GM21367 (cell line): ENCODE measurements at regions not wholly inside any gene's neighbourhood (a gene's known extent, or its start where the extent isn't known, plus 50 kb on each side); places are given as distances from the start of the nearest gene placed in this dataset.
"Not testable (repeated sequence)": the region's sequence is repeated elsewhere in the genome, so short reads cannot be mapped to it uniquely, and the experiment has no call there.

Experiments
- ATAC-seq: cut with Tn5 transposase; IDR thresholded peaks from one replicate; pipeline ENCODE4 v1.9.1; 2021; ENCODE audit not compliant: unreplicated experiment

GRCh38 chr4:146124023-146124680 is 51.4 kb upstream of the LSM6 start:
- ATAC-seq = peak; percentile 97

GRCh38 chr4:146123231-146123630 is 52.3 kb upstream of the LSM6 start:
- ATAC-seq = no peak

- no peak for ATAC-seq
Measured at GRCh38 chr4:146122398-146122797, 53.1 kb upstream of the LSM6 start.

GRCh38 chr4:146121757-146122156 is 53.8 kb upstream of the LSM6 start:
- no peak for ATAC-seq

- no peak for ATAC-seq
Measured at GRCh38 chr4:146119845-146120404, 55.6 kb upstream of the LSM6 start.

GRCh38 chr4:146114066-146114465 is 61.5 kb upstream of the LSM6 start:
- ATAC-seq = no peak

DNA sequence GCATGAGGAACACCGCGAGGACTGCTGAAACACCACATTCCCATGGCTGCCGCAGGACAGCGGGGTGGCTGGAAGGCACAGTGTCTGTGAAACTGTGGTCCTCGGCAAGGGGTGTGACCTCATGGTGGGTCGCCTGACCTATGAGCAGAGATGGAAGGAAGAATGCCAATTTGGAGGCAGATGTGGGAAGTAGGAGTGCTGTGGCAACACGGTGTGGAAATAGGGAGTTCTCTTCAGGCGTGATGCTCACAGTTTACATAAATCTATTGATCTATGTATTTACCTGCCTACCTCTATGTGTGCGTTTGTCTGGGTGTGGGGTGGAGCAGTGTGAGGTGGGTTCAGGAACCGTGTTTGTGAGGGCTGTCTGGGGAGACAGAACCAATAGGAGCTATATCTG is 62.3 kb upstream of the LSM6 start:
- ATAC-seq = no peak

DNA sequence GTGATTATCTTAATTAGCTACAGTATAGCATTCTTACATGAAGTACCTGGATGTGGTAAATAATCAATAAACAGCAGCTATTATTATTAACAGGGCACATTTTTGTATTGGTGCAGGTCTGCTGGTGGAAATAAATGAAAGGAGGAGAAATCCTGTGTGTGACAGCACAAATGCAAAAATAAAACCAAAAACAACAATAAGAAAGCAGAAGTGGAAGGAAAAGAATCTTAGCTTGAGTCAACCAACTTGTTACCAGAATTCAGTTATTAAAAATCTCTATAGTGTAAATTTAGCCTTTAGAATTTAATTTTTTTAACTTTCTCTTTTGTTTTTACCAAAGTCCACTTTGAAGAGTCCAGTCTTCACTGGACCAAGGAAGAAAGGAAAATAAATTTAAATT is 63.1 kb upstream of the LSM6 start:
- peak; percentile 36 for ATAC-seq

GRCh38 chr4:146110871-146111485 is 64.5 kb upstream of the LSM6 start:
- peak; percentile 43 for ATAC-seq

DNA sequence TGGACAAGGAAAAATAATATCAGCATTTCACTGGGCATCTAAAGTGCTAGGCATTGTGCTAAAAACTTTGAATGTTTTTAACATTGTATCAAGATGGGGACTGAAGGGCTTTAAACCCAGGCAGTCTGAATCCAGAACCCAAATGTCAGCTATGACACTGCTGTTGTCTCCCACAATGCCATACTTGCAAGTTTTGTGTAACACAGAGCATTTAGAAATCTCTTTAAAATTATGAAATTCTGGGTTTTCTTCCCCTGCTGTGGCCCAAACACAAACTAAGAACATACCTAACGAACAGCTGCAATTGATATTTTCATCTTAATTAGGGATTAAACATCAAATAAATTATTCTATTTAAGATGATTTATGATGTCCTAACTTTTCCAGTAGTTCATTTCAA is 66.8 kb upstream of the LSM6 start:
- ATAC-seq = no peak

- ATAC-seq = no peak
Measured at GRCh38 chr4:146107587-146108240, 67.8 kb upstream of the LSM6 start.

DNA sequence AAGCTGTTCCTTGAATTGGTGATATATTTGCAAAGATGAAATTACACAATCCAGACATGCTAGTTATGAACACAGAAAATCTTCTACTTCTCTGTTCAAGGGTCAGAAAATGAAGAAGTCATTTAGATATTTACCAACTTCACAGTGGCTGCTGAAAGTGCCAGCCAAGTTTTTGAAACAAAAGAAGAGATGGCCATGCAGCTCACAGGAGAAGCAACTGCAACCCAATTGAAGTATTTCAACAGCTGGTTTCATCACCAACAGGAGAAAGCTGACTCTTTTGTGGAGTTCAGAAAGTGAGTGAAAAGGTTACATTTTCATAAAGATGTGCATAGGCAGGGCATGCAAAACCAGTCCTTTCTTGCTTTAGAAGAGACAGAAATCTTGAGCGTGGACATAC is 70.1 kb upstream of the LSM6 start:
- ATAC-seq = peak; percentile 64

DNA sequence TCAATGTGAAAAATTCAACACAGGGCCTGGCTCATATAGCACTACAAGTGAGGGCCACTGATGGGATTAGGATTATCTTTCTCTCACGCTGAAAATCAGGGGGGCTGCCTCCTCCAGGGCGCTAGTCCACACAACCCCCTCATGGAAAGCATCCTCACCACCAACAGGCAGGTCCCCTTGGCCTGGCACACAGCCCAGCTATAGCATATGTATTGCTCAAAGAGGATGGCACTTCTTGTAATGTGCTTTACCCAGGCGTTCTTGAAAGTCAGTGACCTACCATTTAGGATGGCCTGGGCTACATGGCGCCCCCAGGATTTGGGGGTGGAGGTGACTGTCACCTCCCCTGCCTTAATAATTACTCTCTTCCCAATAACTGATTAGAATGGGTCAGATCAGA is 71.0 kb upstream of the LSM6 start:
- ATAC-seq = no peak

DNA sequence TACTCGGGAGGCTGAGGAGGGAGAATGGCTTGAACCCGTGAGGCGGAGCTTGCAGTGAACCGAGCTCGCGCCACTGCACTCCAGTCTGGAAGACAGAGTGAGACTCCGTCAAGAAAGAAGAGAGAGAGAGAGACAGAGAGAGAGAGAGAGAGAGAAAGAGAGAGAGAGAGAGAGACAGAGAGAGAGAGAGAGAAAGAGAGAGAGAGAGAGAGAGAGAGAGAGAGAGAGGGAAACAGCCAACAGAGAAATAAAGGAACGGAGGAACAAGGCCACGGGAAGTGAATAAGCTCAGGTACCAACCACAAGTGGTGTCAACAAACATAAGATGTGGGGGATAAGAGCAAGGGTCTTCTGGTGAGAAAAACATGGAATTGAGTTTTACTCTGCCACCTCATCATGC is 71.5 kb upstream of the LSM6 start:
- not testable (repeated sequence) for ATAC-seq

DNA sequence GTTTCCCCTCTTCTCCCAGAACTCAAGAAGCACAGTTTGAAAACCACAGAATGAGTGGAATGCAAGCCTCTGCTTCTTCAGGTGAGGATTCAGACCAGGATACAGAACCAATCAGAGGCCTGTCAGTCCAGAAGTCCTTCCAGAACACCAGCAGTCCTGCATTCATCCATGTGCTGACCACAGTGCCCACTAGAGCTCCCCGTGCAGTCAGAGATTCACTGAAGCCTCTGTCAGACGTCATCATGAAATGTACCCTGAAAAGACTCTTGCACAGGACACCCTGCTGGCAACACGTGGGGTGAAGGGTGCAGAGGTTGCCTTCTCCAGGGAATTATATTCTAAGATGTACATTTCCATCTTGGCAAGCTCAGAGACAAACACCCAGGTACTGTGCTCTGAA is 75.9 kb upstream of the LSM6 start:
- no peak for ATAC-seq

DNA sequence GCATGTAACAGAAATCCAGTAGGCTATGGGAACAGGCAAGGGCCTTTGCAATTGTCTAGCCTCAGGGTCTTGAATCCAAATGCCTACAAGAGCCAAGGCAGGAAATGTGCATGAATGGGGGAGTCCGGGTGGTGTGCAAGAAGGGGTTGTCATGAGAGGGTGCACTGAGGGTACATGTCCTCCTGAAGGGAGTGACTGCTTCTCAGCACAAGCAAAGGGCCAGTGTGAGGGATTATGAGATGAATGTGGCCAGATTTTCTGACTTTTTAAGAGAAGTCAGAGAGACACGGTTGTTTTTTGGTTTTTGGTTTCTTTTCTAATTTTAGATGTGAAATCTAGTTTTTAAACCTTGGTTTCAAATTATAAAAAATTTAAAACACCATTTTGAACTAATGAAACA is 76.5 kb upstream of the LSM6 start:
- peak; percentile 61 for ATAC-seq

GRCh38 chr4:146098397-146098796 is 77.1 kb upstream of the LSM6 start:
- ATAC-seq = peak; percentile 61

DNA sequence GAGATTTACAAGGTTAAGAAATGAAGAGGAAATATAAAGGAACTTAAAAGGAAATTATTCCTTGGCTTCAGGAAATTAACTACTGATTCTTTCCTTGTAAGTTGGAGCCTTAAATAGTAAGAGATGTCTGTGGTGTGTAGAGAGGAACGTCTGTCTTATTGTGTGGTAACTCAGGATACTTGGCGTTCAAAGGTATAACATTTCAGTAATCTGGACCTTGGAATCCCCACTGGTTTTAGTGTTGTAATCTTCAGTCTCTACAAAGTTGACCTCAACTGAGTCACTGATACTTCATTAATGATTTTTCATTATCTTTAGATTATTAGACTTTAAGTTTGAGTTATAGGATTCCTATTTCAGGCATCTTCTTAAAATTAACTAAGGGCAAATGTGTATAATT is 79.1 kb upstream of the LSM6 start:
- ATAC-seq = no peak

GRCh38 chr4:146095860-146096259 is 79.7 kb upstream of the LSM6 start:
- no peak for ATAC-seq

DNA sequence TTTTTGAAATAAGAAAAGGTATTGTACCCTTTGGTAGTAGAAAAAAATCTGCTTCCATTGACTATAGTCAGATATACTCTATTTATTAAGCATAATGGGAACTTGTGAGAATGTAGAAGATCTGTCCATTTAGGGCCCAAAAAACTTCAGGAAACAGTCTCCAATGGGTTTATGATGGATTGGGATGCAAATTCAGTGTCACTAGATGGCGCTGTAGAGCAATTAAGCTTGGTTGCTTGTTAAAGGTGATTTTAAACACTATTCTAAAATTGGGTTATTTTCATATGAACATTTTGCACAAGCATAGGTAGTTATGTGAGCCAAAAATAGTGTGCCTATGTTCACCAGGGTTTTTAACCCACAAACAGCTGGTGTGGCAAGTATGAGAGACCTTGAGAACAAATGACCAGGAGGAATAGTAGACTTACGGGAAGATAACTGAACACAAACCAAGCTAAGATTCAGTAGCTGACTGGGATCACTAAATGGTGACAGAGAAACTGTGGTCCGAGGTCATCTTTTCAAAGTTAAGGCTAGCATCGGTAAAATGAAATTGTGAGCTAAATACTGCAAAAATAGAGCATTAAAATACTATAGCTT is 80.3 kb upstream of the LSM6 start:
- no peak for ATAC-seq

- no peak for ATAC-seq
Measured at GRCh38 chr4:146088690-146089089, 86.8 kb upstream of the LSM6 start.

- ATAC-seq = no peak
Measured at GRCh38 chr4:146087856-146088255, 87.7 kb upstream of the LSM6 start.
